22Rv1 (cell line): ENCODE measurements at regions not wholly inside any gene's neighbourhood (a gene's known extent, or its start where the extent isn't known, plus 50 kb on each side); places are given as distances from the start of the nearest gene placed in this dataset.

Experiments used
- CTCF ChIP-seq: fragments of 450-650 bp; IDR thresholded peaks from 2 replicates; pipeline ENCODE4 v1.5.1; 2017; ENCODE audit warnings: mild to moderate bottlenecking
- ZFX ChIP-seq: fragments of 450-650 bp; IDR thresholded peaks from 2 replicates; pipeline ENCODE4 v1.6.1; 2017; ENCODE audit warnings: antibody characterized with exemption, borderline replicate concordance

GRCh38 chr13:107067381-107067780 is 499.4 kb upstream of the ARGLU1 start:
- TF ChIP-seq ZFX: no peak
- no peak for TF ChIP-seq CTCF
